Right lung (tissue), 2 donors: ENCODE measurements at regions not wholly inside any gene's neighbourhood (a gene's known extent, or its start where the extent isn't known, plus 50 kb on each side); places are given as distances from the start of the nearest gene placed in this dataset.
"Not testable (repeated sequence)": the region's sequence is repeated elsewhere in the genome, so short reads cannot be mapped to it uniquely, and the experiment has no call there.

ENCODE experiments used
- DNase-seq, 2 donors: peaks; one replicate each; pipeline ENCODE4 v3.0.0-alpha.2; 2013

GRCh38 chr20:1754306-1754705 lies 96.7 kb upstream of the SIRPG start:
- DNase-seq = no peak

- no peak for DNase-seq
These were observed 94.5 kb upstream of the SIRPG start for GRCh38 chr20:1752045-1752444.

- DNase-seq = no peak
These were observed 91.2 kb upstream of the SIRPG start for GRCh38 chr20:1748777-1749176.

- DNase-seq = no peak
These were observed 90.5 kb upstream of the SIRPG start for GRCh38 chr20:1747953-1748577.

- not testable (repeated sequence) for DNase-seq
These were observed 84.5 kb upstream of the SIRPG start for GRCh38 chr20:1742049-1742434.

- no peak for DNase-seq
These were observed 83.9 kb upstream of the SIRPG start for GRCh38 chr20:1741309-1742048.

- no peak for DNase-seq
These were observed 79.6 kb upstream of the SIRPG start for GRCh38 chr20:1737134-1737533.

- no peak for DNase-seq
These were observed 78.0 kb upstream of the SIRPG start for GRCh38 chr20:1735417-1736089.

- DNase-seq = no peak
These were observed 76.8 kb upstream of the SIRPG start for GRCh38 chr20:1734269-1734858.

- DNase-seq = not testable (repeated sequence)
These were observed 74.3 kb upstream of the SIRPG start for GRCh38 chr20:1731828-1732375.

- DNase-seq = not testable (repeated sequence)
These were observed 73.6 kb upstream of the SIRPG start for GRCh38 chr20:1730981-1731711.

- DNase-seq = not testable (repeated sequence)
These were observed 69.7 kb upstream of the SIRPG start for GRCh38 chr20:1727303-1727702.

- no peak for DNase-seq
These were observed 67.3 kb upstream of the SIRPG start for GRCh38 chr20:1724901-1725300.

GRCh38 chr20:1722513-1723050 lies 65.0 kb upstream of the SIRPG start:
- DNase-seq = no peak

GRCh38 chr20:1721687-1722512 lies 64.3 kb upstream of the SIRPG start:
- DNase-seq = no peak

- no peak for DNase-seq
These were observed 63.4 kb upstream of the SIRPG start for GRCh38 chr20:1720845-1721475.

- no peak for DNase-seq
These were observed 62.6 kb upstream of the SIRPG start for GRCh38 chr20:1720226-1720625.

GRCh38 chr20:1718604-1719384 lies 61.2 kb upstream of the SIRPG start:
- no peak for DNase-seq
